ENCODE measurements at regions not wholly inside any gene's neighbourhood (a gene's known extent, or its start where the extent isn't known, plus 50 kb on each side); places are given as distances from the start of the nearest gene placed in this dataset.

DNA sequence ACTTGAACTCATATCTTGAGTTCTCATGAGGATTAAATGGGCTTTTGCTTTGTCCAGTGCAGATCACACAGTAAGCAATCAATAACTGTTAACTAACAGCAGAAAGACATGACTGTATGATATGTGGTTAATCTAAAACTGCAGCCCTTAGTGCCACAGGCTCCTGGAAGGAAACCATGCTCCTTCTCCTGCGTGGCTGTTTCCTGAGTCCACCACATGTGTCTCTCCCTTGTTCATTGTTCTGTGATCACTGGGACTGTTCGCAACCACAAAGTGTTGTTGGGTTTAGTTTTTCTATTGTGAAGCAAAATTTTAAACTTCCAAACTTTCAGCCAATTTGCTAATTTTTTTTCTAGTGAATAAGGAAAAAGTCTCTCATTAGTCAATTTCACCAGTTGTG is 130.9 kb upstream of the PTPRM start:
- TF ChIP-seq TCF7L2 (IDR thresholded peaks at IDR 0.05; ENCODE audit: borderline replicate concordance, low read depth, low read length): no peak
- TF ChIP-seq SP7 (tag by site-specific recombination; IDR thresholded peaks at IDR 0.05): no peak
- TF ChIP-seq ZNF624 (tag by site-specific recombination; IDR thresholded peaks at IDR 0.05): no peak
- TF ChIP-seq HIC1 (tag by site-specific recombination; IDR thresholded peaks at IDR 0.05): no peak
- TF ChIP-seq KLF16 (tag by site-specific recombination; IDR thresholded peaks at IDR 0.05): no peak
- no peak for TF ChIP-seq ZNF707 (tag by site-specific recombination; IDR thresholded peaks at IDR 0.05)

Data from HEK293 (cell line).